Endodermal cell (in vitro differentiated cells): ENCODE measurements at regions not wholly inside any gene's neighbourhood (a gene's known extent, or its start where the extent isn't known, plus 50 kb on each side); places are given as distances from the start of the nearest gene placed in this dataset.

Experiments used
- DNase-seq: peaks from one replicate; pipeline ENCODE4 v3.0.0-alpha.2; 2017
- H3K27ac ChIP-seq: 2 replicates; pipeline ENCODE4 v1.5.1; 2013; ENCODE audit warnings: mild to moderate bottlenecking, low read depth, low read length, moderate library complexity
- H3K27me3 ChIP-seq: 2 replicates; pipeline ENCODE4 v1.6.1; 2013; ENCODE audit warnings: mild to moderate bottlenecking, low read length, moderate library complexity; ENCODE audit not compliant: insufficient read depth, control insufficient read depth, poor library complexity, severe bottlenecking
- H3K36me3 ChIP-seq: 2 replicates; pipeline ENCODE4 v1.7.0; 2013; ENCODE audit warnings: mild to moderate bottlenecking, low read length, moderate library complexity; ENCODE audit not compliant: control insufficient read depth, insufficient read depth
- H3K4me1 ChIP-seq: one replicate; pipeline ENCODE4 v1.7.0; 2013; ENCODE audit warnings: low read length; ENCODE audit not compliant: control insufficient read depth, insufficient read depth
- H3K4me3 ChIP-seq: 2 replicates; pipeline ENCODE4 v1.5.1; 2013; ENCODE audit warnings: mild to moderate bottlenecking, low read length, moderate library complexity
- H3K9ac ChIP-seq: 2 replicates; pipeline ENCODE4 v1.6.1; 2013; ENCODE audit warnings: mild to moderate bottlenecking, low read length, moderate library complexity; ENCODE audit not compliant: poor library complexity, severe bottlenecking; ENCODE audit errors: extremely low read depth
- H3K9me3 ChIP-seq: 2 replicates; pipeline ENCODE4 v1.6.1; 2013; ENCODE audit warnings: mild to moderate bottlenecking, low read length, moderate library complexity; ENCODE audit not compliant: control insufficient read depth
- H3K27ac Mint-ChIP-seq: 2 replicates; pipeline ENCODE4 v1.8.0; 2020; ENCODE audit warnings: mixed read lengths
- H3K27me3 Mint-ChIP-seq: 2 replicates; pipeline ENCODE4 v1.8.0; 2021; ENCODE audit warnings: mild to moderate bottlenecking, mixed read lengths; ENCODE audit not compliant: insufficient read depth
- H3K36me3 Mint-ChIP-seq: 2 replicates; pipeline ENCODE4 v1.8.0; 2020; ENCODE audit warnings: low read depth, mixed read lengths
- H3K4me1 Mint-ChIP-seq: 2 replicates; pipeline ENCODE4 v1.8.0; 2020; ENCODE audit warnings: mixed read lengths
- H3K4me3 Mint-ChIP-seq: 2 replicates; pipeline ENCODE4 v1.8.0; 2020; ENCODE audit warnings: mild to moderate bottlenecking, moderate library complexity, mixed read lengths
- H3K9me3 Mint-ChIP-seq: 2 replicates; pipeline ENCODE4 v1.8.0; 2020; ENCODE audit warnings: mild to moderate bottlenecking, mixed read lengths
- WGBS, 2 experiments: methylation state at CpG; one replicate each; pipeline versions ENCODE4 v1.1.5 to v1.1.7; 2013; ENCODE audit warnings: missing lambda C conversion rate in 2 of 2, mixed read lengths in 1 of 2; ENCODE audit not compliant: insufficient coverage in 1 of 2, insufficient read length in 1 of 2; 5-methylcytosine and 5-hydroxymethylcytosine counted together
- TF ChIP-seq, protein P1 (sequence below): fragments of 200-600 bp; sonication (generic); conservative IDR thresholded peaks from 2 replicates; pipeline ENCODE4 v1.5.0; 2021; ENCODE audit warnings: antibody characterized with exemption, mild to moderate bottlenecking

DNA sequence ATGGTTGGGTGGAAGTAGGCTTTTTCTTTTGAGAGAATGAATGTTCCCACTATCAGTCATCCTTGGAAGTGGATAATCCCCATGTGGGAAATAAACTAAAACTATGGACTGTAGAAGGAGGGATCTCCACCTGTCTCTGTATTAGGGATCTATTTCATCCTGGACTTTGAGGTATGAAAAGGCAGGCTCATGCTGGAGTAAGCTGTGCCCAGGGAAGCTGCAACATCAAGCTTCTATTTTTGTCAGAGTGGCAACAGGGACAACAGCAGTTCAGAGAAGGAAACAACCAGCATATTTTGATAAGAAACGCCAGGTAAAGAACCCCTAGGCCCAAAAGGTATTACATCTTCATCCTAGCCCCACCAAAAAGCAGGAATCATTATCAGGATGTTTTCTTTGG is 122.0 kb downstream of the MDH1 start:
- Mint-ChIP-seq H3K9me3 (peaks cover 30% of the 10 kb centered on the region), H3K27ac (no peak overlapping the region), H3K36me3 (peaks cover 5% of the 10 kb centered on the region), H3K4me1 (no peaks in the 10 kb centered on the region), H3K4me3 (no peak overlapping the region), H3K27me3 (no peaks in the 10 kb centered on the region)
- no peak overlapping the region for H3K27ac ChIP-seq
- H3K4me1 ChIP-seq: no peaks in the 10 kb centered on the region
- no peak overlapping the region for H3K4me3 ChIP-seq
- H3K9me3 ChIP-seq: peaks cover 18% of the 10 kb centered on the region
- DNase-seq: no peak
- no peaks in the 10 kb centered on the region for H3K36me3 ChIP-seq
- no peak overlapping the region for H3K9ac ChIP-seq
- no peaks in the 10 kb centered on the region for H3K27me3 ChIP-seq
- 96% methylated on average over 1 of the region's 1 CpG; no CpG with 5 or more reads in 1 of the 2 experiments for WGBS, 2 experiments
- TF ChIP-seq, protein P1, sequence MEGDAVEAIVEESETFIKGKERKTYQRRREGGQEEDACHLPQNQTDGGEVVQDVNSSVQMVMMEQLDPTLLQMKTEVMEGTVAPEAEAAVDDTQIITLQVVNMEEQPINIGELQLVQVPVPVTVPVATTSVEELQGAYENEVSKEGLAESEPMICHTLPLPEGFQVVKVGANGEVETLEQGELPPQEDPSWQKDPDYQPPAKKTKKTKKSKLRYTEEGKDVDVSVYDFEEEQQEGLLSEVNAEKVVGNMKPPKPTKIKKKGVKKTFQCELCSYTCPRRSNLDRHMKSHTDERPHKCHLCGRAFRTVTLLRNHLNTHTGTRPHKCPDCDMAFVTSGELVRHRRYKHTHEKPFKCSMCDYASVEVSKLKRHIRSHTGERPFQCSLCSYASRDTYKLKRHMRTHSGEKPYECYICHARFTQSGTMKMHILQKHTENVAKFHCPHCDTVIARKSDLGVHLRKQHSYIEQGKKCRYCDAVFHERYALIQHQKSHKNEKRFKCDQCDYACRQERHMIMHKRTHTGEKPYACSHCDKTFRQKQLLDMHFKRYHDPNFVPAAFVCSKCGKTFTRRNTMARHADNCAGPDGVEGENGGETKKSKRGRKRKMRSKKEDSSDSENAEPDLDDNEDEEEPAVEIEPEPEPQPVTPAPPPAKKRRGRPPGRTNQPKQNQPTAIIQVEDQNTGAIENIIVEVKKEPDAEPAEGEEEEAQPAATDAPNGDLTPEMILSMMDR: no peak

DNA sequence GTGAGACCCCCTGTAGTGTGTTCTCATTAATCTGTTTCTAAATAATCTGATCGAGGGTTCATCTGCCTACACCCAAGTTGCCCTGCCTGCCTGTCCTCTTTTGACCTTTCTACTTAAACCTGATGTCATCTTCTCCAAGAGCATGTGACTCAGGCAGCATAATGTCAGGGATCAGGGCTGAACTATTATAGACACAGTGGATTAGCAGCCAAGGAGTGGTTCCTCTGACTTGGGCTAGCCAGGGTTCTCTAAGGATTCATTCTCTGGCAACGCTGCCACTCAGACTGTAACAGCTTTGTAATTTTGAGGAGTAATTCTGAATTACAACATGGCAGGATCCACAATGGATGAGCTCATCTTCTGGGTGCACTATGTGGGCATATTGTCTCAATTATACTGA is 124.0 kb downstream of the MDH1 start:
- Mint-ChIP-seq H3K27ac (no peak overlapping the region), H3K4me3 (no peak overlapping the region), H3K36me3 (no peaks in the 10 kb centered on the region), H3K4me1 (no peaks in the 10 kb centered on the region), H3K9me3 (peaks cover 14% of the 10 kb centered on the region), H3K27me3 (no peaks in the 10 kb centered on the region)
- H3K9me3 ChIP-seq: peaks cover 18% of the 10 kb centered on the region
- TF ChIP-seq, protein P1: no peak
- 94 to 100% methylated on average over 2 of the region's 2 CpGs for WGBS, 2 experiments
- DNase-seq: no peak
- no peak overlapping the region for H3K27ac ChIP-seq
- H3K9ac ChIP-seq: no peak overlapping the region
- H3K27me3 ChIP-seq: no peaks in the 10 kb centered on the region
- H3K36me3 ChIP-seq: no peaks in the 10 kb centered on the region
- no peaks in the 10 kb centered on the region for H3K4me1 ChIP-seq
- no peak overlapping the region for H3K4me3 ChIP-seq

DNA sequence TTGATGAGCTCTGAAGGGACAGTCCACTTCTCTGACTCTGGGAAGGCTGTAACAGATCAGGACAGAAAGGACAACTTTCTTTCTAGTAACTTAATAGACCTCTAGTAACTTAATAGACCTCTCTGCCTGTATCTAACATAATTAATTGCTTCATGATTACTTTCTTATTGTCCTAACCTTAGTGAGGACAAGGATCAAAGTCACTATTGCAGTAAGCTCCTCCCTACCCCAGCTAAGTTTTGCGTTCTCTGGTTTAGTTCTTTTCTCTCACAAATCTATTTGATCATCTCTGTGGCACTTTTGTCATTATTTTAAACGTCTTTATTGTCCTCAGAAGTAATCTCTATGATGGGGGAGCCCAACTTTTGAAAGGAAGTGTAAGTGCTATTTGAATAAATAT is 125.5 kb upstream of the UGP2 start:
- 91 to 100% methylated on average over 1 to 2 of the region's 2 CpGs for whole genome bisulfite sequencing, 2 experiments
- no peak overlapping the region for H3K4me3 Mint-ChIP-seq
- no peak overlapping the region for H3K27ac Mint-ChIP-seq
- Histone ChIP-seq H3K9ac (no peak overlapping the region), H3K27ac (no peak overlapping the region), H3K4me3 (no peak overlapping the region), H3K27me3 (no peaks in the 10 kb centered on the region), H3K9me3 (no peaks in the 10 kb centered on the region), H3K36me3 (no peaks in the 10 kb centered on the region), H3K4me1 (no peaks in the 10 kb centered on the region)
- no peaks in the 10 kb centered on the region for H3K36me3 Mint-ChIP-seq
- peaks cover 2% of the 10 kb centered on the region for H3K9me3 Mint-ChIP-seq
- H3K4me1 Mint-ChIP-seq: no peaks in the 10 kb centered on the region
- no peaks in the 10 kb centered on the region for H3K27me3 Mint-ChIP-seq
- no peak for DNase-seq
- TF ChIP-seq, protein P1: no peak
